MV-4-11 (cell line): ENCODE measurements at regions not wholly inside any gene's neighbourhood (a gene's known extent, or its start where the extent isn't known, plus 50 kb on each side); places are given as distances from the start of the nearest gene placed in this dataset.

ENCODE experiments used
- DNase-seq: peaks from one replicate; lab custom pipeline; 2025; lab: John Stamatoyannopoulos, UW

DNA sequence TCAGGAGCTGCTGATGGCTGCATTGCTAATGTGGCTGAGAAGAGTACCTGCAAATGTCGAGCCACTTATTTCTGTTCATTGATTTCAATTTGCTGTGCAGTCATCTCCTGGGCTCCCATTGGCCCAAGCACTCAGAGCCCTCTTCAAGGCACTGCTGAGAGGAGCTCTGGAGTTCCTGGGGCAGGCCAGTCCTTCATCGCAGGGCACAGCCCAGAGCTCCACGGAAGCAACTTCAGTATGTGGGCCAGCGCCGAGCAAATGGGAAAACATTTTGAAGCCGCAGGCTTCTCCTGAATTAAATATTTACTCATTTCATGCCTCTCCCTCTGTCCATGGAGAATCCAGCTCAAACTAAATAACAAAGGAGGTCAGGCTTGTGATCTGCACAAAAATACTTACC is 383.3 kb downstream of the BCOR start:
- DNase-seq: no peak

DNA sequence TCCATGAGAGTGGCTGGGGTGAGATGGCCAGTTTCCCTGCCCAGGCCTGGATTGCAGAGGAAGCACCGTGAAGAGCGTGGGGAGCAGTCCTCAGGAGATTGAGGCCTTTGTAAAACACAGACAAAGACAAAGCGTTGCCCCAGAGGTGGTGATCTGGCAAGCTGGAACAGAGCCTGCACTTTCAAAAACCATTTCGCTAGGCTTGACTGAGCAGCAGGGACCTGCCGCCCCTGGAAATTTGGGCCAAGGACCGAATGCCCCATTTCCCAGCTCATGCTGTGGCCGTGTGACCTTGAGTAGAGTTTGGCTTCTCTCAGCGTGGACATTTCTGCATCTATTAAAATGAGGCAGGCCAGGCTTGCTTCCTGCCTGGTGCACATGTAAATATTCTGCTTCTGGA is 381.4 kb downstream of the BCOR start:
- no peak for DNase-seq

DNA sequence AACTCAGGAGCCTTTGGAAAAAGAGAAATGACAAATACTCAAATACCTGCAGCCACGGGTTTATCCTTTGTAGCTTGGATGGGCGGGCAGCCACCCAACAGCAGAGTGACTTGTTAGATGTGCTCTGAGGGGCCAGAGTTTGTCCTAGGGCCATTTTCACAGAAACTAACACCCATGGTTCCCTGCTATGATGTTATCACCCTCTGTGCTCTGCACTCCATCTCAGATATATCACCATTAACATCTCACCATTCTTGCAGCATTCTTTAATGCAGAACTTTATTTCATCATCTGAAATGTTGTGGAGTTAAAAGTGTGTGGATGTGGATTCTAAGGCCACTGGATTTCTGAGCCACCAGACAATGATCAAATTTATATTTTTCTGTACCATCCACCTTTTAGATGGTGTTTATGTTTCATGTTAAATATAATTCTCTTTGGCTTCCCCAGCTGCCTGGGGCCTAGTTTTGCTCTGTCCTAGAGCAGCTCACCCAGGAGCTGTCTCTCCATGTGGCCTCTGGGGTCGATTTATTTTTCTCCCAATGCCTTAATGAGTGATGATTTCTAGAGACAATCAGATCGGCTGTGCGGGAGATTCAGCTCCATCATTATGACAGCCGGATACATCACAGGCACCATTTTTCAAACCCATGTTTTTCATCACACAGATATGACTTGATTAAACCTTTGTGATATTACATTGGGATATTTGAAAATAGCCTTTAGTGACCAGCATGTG is 380.8 kb downstream of the BCOR start:
- no peak for DNase-seq

DNA sequence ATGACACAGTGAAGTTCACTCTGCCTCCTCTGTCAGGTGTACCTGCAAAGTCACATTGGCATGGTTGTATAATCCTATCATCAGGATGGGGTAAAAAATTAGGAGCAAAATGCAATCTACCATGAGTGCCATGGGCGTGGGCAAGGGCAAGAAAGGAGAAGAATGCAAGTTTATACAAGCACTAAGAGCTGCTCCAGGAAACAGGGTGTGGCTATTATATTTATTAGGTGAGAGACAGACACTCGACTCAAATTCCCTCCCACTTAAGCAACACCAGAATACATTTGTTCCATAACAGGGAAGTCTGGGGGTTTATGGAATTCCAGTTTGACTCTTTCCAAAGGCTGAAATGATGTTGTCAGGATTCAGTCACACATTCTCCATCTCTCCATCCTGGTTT is 378.8 kb downstream of the BCOR start:
- no peak for DNase-seq

DNA sequence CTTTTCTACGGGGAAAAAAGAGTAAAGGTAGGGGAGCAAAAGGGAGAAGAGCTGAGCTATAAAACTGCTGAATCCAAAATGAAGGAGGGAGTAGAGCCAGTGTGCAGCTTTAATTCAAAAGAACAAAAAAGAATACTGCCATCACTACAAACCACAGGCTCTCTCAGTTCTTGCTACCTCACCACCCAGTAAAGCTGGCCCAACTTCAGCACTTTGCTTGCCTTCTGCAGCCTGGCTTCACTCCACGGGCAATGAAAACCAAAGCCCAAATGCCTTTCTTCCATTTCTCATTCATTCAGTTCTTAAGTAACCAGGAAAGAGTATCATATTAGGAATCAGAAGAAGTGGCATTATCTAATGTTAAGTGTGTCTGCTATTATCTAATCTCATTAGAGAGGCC is 376.8 kb downstream of the BCOR start:
- no peak for DNase-seq

DNA sequence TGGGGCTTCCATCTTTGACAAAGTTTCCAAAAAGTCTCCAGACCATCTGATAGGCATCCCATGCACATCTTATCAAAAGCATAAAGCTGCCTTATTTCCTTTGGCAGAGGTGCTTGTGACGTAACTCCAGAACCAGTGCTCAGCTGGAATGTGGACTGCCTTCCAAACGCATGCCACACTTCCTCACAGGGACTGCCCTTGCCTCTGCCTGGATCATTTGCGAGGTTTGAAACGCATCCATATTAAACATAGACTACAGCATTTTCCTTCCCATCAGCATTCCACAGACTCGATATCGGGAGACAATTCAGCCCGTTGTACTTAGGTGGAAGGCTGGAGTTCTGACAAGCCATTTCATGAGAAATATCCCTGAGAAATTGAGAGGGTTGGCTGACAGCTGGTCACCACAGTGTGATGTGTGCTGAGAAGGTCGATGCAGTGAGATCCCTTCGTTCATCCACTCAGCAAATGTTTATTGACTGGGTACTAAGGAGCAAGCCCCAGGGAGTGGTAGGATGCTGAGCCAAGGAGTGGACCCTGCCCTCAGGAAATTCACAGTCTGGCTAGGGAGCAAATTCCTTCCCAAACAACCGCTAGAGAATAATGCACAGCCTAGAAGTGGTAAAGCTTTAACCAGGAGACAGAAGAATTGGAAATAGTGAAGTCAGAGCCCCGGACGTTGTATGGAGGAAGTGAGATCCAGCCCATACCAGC is 376.0 kb downstream of the BCOR start:
- DNase-seq: peak; percentile 39

DNA sequence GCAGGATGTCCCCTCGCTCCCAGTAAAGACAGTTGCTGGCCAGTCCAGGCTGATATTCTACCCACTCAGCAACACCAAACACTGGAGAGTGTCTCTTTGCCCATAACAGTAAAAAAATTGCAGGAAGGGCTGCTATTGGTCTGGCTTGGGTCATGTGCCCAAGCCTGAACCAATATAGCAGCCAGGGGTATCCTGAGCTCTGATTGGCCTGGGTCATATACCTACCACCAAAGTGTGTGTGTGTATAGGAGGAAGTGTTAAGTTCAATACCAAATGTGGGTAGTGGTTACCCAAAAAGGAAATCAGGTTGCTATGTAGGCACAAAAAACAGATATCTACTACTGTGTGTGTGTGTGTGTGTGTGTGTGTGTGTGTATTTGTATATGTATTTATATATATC is 373.2 kb downstream of the BCOR start:
- DNase-seq: no peak

DNA sequence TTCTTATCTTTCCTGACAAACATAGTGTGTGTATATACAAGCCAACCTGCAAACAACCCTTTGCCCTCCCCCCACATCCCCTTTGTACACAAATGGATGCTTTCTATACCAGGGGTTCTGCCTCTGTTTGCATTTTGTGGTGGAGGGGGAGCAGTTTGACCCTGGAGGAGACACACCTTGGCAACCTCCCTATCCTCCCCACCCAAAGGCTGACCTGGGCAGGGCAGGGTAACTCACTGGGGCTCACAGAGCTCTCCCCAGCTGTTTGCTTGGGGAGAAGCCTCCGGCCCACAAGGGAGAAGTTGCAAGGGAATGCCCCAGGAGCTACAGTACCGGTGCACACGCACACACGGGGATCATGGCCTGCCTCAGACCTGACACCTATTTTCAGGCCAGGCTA is 372.6 kb downstream of the BCOR start:
- no peak for DNase-seq

DNA sequence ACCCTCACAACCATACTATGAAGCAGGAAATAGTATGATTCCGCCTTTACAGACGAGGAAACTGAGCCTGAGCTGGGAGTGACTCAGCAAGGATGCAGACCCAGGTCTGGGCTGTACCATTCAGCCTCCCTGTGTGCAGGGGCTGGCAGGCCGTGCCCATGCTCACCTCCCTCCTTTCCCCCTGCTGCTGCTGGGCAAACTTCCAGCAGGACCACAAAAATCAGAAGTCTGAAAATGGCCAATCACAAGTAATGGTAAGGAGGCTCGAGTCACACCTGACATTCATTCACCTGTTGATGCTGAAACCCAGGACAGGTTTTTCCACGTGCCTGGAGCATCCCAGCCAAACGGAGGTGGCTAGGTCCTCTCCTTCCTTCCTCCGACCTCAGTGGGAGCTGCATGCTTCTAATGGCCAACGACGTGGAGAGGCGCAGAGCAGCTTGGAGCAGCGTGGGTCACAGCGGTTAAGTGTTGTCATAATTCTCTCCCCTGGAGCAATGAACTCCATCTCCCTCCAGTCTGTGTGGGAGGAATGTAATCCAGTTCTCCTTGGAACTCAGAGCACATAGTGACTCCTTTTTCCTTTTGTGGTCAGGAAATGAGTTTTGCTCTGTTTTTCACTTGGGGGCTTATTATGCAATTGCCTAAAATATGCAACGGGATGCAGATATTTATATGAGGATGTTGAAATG is 371.7 kb downstream of the BCOR start:
- peak; percentile 37 for DNase-seq

DNA sequence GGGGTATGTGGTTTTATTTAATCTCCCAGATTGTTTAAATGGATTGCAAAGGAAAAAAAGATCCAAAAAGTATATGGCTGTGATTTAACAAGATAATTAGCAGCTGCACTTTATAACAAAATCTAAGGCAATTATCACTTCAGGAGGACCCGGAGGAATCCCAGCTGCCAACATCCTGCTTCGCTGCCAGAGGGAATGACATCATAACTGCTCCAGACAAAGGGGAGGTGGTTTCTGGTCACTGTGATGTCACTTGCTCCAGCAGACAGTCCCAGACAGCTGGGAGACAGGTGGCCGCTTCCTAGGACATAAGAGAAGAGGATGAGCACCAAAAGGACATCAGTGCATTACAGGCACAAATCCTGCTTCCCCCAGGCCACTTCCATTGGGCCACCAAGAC is 371.0 kb downstream of the BCOR start:
- no peak for DNase-seq

DNA sequence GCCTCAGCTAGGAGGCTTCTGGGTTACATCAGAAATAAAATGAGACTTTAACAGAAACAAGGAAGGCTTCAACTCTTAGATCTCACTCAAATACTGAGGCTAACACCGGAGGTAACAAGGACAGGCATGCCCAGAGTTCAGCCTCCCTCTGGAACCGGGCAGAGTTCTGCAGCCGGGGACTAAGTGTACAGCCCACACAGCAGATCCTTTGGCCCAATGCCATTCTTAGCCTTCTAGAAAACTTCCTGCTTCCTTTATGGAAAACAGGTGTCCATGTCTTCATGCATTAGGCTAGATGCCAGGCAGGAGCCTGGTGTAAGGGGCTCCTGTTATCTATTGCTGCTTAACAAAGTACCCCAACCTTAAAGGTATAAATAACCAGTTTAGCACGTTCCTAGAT is 369.7 kb downstream of the BCOR start:
- DNase-seq: no peak

DNA sequence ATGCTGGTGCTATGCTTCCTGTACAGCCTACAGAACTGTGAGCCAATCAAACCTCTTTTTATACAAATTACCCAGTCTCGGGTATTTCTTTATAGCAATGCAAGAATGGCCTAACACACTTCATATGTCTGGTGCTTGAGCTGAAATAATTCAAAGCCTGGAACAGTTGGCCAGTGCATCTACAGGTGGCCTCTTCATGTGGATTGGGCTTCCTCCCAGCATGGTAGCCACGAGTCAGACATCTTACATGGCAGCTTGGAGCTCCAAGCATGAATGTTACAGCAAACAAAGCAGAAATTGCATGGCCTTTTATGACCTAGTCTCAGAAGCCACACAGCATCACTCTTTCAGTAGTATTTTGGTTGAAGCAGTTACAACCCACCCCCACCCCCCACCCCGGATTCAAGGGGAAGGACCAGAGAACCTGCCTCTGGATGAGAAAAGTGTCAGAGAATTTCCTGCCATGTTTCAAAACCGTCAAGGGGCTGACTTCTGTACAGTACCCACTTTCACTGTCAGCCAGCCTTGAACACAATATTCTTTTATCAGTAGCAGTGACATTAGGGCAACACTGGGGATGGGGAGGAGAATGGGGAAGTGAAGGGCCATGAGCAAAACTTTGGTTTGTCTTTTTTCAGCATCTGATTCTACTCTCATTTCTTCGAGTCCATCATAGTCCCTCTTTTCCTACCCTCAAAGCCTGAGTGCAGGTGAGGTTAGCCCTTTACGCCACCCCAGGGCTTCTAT is 368.7 kb downstream of the BCOR start:
- DNase-seq: peak; percentile 10

DNA sequence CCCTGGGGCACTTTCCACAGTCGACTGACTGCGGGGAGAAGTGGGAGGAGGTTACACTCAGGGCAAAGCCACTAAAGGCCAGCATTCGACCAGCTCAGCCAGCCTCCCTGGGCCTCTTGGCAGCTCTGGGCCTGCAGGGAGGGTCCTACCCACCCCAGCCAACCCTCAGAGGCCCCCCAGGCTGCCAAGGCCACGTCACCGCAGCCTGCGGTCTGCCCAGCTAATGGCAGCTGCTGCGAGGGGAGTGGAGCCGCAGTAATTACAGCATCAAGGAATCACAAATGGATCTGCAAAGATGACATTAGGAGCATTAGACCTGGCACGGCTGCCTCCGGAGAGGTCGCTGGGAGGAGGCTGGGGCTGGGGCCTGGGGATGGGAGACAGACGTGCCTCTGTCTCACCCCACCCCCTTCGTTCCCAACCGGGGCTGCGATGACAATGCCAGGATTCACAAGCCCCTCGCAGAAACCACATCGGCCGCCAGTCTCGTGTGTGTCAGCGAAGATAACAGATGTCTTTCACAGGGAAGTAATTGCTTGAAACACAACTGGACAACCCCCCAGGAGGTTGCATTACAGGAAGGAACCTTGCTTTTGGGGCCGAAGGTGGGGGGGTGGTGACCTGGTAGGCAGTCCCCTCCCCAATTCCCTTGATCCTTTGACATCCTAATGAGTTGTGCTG is 367.6 kb downstream of the BCOR start:
- DNase-seq: peak; percentile 52

DNA sequence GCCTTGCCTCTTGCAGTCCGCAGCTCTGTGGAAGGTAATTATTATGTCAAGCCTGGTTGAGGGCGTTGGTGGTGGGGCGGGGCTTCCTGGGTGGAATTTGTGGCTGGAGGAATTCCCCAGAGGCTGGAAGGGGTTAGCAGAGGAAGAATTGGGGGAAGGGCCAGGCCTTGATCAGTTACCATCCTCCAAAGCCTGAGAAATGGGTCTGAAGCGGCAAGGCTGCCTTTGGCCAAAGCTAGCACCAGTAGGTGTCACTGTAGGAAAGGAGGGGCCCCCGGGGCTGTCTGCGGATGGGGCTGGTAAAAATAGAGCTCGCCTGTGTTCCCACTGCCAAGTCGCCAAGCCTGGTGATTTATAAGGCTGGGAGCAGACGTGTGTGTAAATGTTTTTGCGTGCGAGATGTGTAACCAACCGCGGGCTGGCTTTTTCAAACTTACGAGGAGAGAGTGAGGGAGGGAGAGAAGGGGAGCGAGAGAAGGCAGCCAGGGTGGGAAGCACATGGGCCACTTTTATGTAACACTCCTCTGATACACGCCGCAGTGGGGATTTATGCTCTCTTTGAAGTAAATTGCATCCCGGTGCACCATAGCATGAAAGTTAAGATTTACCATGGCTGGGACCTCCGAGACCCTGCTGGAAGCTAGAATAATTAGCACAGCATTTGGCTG is 367.0 kb downstream of the BCOR start:
- DNase-seq: peak; percentile 84

DNA sequence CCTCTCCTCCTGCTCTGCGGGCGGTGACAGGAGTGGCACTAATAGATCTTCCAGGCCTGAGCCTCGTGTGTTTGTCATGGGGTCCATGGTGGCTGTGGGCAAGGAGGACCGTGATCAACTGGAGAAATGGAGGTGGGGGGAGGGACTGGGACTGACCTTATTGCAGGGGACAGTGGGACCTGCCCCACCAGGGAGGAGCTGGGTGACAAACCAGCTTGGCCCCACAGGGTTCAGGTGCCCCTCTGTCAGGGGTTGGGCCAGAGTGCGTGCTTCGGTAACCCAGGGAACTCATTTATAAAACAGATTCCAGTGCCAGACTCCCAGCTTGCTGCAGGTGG is 366.5 kb downstream of the BCOR start:
- no peak for DNase-seq

DNA sequence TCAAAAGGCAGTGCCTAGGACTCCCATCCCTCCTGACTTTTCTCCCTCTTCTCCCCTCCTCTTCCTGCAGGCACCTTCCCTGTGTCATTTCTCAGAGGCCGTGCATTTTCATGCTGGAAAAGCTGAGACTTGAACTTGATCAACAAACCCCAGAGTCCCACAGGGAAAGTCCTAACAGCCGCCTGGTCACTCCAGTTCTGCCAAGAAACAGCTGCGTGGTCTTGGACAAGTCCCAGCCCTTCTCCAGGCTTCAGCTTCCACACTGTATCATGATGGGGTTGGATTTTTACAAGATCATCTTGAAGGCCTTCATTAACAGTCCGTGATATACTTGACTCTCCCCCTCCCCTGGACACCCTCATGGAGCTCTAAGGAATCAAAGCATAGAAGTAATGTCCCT is 366.0 kb downstream of the BCOR start:
- no peak for DNase-seq

DNA sequence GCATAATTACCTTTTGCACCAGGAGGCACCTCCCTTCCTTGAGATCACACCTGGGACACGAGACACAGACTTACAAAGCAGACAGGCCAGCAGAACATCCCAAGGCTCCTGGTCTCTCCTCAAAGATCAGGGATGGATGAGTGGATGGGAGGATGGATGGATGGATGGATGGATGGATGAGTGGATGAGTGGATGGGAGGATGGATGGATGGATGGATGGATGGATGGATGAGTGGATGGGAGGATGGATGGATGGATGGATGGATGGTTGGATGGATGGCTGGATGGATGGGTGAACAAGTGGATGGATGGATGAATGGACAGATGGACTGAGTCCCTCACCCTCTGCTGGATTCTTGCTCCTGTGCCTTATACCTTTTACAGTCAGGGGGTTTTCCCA is 364.0 kb downstream of the BCOR start:
- no peak for DNase-seq

DNA sequence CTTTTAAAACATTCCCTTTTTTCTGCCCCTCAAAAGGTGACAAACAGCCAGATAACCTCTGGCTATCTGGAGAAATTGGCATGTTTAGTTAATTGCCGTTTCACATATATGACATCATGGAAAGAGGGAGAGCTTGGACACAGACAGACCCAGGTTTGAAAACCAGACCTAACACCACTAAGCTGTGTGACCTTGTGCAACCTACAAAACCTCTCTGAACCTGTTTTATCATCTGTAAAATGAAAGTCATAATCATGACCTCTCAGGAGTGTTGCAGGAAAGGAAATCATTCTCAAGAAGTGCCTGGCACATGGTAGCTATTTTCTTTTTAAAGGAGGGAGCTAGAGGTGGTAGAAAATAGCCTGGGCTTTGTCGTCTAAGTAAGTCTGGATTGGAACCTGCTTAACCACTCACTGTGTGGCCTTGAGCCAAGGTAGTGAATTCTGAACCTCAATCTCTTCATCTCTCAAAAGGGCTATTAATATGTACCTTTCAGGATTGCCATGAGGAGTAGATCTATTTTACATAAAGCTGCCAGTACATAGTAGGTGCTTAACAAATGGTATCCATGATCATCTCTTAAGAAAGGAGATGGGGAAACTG is 363.5 kb downstream of the BCOR start:
- DNase-seq: no peak

DNA sequence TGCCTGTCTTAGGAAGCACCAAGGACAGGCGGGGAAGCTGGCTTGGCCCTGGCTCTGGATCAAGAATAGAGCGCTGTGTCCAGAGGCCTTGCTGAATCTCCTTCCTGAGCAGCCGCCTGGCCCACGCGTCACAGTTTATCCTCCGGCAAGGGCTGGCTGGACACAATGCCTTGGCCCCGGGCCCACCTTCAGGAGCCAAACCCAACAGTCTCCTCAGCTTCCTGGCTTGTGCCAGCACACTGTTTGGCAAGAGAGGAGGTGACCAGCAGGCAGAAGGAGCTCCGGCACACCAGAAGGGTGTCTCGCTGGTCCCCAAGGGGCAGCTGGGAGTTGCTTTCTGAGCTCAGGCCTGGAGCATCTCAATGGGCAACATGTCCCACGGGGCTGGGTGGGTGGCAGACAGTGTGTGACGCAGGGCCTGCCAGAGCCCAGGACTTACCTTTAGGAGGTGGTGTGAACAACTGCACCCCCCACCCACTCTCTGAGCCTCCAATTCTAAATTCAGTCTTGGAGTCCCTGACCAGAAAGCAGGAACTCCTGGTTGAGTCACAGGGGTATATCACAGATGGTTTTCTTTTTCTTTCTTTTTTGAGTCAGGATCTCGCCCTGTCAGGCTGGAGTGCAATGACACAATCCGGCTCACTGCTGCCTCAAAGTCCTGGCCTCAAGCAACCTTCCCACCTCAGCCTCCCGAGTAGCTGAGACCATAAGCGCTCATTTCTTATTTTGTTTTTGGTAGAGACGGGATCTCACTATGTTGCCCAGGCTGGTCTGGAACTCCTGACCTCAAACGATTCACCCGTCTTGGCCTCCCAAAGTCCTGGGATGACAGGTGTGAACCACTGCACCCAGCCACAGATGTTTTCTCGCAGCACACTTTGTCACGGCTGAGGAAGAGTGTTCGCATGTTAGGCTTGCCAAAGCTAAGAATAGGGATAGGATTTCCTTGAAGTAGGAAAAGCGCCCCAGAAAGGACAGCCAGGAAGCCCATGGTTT is 361.2 kb downstream of the BCOR start:
- DNase-seq: peak; percentile 59

DNA sequence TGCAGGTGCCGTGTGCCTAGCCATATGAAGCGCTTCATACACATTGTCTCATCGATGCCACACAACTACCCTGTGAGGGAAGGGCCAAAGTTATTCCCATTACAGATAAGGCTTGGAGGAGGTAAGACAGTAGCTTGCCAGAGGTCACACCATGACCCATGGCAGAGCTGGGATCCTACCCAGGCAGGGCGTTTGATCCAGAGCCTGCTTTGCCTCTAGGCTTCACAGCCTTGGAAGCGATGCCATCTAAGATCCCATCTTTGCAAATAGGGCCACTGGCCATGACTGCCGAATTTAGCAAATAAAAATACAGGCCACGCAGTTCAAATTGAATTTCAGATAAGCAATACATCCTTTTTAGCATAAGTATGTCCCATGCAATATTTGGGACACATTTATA is 358.2 kb downstream of the BCOR start:
- DNase-seq: no peak
